Central memory CD8-positive, alpha-beta T cell (primary cell): ENCODE measurements at regions not wholly inside any gene's neighbourhood (a gene's known extent, or its start where the extent isn't known, plus 50 kb on each side); places are given as distances from the start of the nearest gene placed in this dataset.
A peak's percentile ranks its signal among the peaks of the same experiment; 100 is the strongest.
"Not testable (repeated sequence)": the region's sequence is repeated elsewhere in the genome, so short reads cannot be mapped to it uniquely, and the experiment has no call there.

Experiments
- ATAC-seq: fragments of 150-1000 bp; cut with Tn5 transposase; replicated peaks from 2 replicates; pipeline ENCODE4 v1.10.0; 2022; ENCODE audit warnings: mild to moderate bottlenecking, moderate FRiP score, moderate number of reproducible peaks; ENCODE audit not compliant: poor library complexity, severe bottlenecking; ENCODE audit errors: extremely low read depth
- DNase-seq, 2 donors: peaks; one replicate each; pipeline ENCODE4 v3.0.0; 2021; ENCODE audit warnings: low spot score in 2 of 2
- H3K27ac Mint-ChIP-seq: one replicate; pipeline ENCODE4 v1.8.0; 2022; ENCODE audit warnings: low read depth, mild to moderate bottlenecking, moderate library complexity, mixed read lengths
- H3K27me3 Mint-ChIP-seq: one replicate; pipeline ENCODE4 v1.8.0; 2022; ENCODE audit warnings: mixed read lengths
- H3K36me3 Mint-ChIP-seq: one replicate; pipeline ENCODE4 v1.8.0; 2022; ENCODE audit warnings: mild to moderate bottlenecking, moderate library complexity, mixed read lengths; ENCODE audit not compliant: insufficient read depth
- H3K4me1 Mint-ChIP-seq: one replicate; pipeline ENCODE4 v1.8.0; 2022; ENCODE audit warnings: mixed read lengths
- H3K4me3 Mint-ChIP-seq: one replicate; pipeline ENCODE4 v1.8.0; 2022; ENCODE audit warnings: mild to moderate bottlenecking, moderate library complexity, mixed read lengths
- H3K9me3 Mint-ChIP-seq: one replicate; pipeline ENCODE4 v1.8.0; 2022; ENCODE audit warnings: mixed read lengths

DNA sequence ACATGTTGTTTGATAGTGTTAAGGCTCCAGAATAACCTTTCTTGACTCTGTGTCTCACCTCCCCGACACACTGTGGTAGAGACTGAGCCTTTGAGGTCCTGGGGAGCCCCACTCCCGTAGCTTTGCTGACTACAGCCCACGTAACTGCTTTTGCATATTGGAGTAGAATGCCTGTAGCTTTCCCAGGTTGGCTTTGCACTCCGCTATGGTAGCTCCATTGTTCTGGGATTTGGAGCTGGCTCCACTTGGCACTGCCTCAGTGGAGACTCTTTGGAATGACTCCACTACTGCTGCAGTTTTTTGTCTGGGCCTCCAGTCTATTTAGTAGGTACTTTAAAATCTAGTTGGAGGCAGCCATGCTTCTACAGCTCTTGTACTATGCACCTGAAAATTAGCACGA, 56.2 kb upstream of the ANXA1 start:
- ATAC-seq, result no peak
- no peaks in the 10 kb centered on the region for H3K9me3 Mint-ChIP-seq
- no peaks in the 10 kb centered on the region for H3K27me3 Mint-ChIP-seq

DNA sequence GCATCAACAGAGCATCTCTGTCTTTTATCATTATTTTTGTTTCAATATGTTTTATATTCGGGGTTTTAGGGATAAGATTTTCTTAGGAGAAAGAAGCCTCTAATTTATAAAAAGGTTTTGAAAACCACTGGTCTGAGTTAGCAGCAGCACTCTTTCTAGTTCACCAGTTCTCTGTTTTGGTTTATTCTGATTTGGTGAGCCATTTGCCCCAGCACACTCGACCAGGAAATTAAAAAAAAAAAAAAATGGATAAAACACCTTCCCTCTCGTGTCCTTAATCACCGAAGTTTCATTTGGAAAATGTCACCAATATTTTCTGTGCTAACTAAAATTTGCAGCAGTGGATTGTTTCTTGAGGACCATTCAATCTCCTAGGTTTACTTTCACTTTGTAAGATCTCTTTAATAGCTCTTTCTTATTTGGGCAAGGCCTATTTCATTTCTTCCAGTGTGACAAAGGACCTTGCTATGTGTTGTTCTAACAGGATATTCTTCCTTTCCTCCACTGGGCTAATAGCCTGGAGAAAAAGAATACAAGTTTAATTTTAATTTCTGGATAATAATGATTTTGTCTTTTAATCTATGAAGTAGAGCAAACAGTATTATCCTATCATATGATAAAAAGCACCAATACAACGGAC, 57.8 kb upstream of the ANXA1 start:
- H3K27me3 Mint-ChIP-seq, result peaks cover 9% of the 10 kb centered on the region
- DNase-seq (no peak), ATAC-seq (no peak)
- H3K4me1 Mint-ChIP-seq, result peaks cover 4% of the 10 kb centered on the region
- H3K36me3 Mint-ChIP-seq, result no peaks in the 10 kb centered on the region
- no peak overlapping the region for H3K27ac Mint-ChIP-seq
- no peaks in the 10 kb centered on the region for H3K9me3 Mint-ChIP-seq
- peak overlapping the region; percentile 41 for H3K4me3 Mint-ChIP-seq

More for the DNA sequence above, 56.2 kb upstream of the ANXA1 start:
- Mint-ChIP-seq H3K4me3 (no peak overlapping the region), H3K27ac (no peak overlapping the region), H3K4me1 (peaks cover 4% of the 10 kb centered on the region), H3K36me3 (no peaks in the 10 kb centered on the region)
- DNase-seq, result no peak

DNA sequence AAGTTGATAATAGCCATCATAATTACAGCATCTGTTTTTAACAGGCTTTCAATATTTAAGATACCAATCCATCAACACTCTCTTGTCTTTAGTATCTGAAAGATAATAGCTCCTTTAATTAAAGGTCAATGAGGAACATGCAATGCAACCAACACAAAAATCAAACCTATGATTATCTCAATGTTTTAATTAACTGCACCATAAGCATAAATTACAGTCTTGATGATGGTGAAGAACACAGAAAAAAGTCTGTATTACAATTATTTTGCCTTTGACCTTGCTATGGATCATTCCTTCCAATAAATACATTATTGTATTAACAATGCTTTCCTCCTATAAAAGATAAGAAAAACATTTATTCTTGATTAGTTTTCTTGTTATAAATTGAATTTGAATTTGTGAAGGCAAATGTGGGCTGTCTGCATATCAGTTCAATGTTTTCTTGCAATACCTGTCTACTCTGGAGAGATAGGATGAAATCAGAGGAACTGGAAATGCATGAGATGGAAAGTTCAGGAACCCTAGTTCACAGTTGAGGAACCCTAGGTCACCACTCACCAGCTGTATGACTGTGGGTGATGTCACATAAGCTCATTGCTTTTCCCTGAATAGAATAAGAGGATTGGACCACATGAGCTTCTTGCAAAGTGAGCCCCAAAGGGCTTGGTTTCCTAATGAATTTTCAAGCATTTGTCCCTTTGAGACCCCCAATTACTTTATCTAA, 58.5 kb upstream of the ANXA1 start:
- ATAC-seq, result no peak
- H3K4me1 Mint-ChIP-seq, result peaks cover 4% of the 10 kb centered on the region
- no peak overlapping the region for H3K27ac Mint-ChIP-seq
- H3K4me3 Mint-ChIP-seq, result no peak overlapping the region
- H3K9me3 Mint-ChIP-seq, result no peaks in the 10 kb centered on the region
- no peak for DNase-seq
- H3K27me3 Mint-ChIP-seq, result peaks cover 14% of the 10 kb centered on the region
- H3K36me3 Mint-ChIP-seq, result no peaks in the 10 kb centered on the region

DNA sequence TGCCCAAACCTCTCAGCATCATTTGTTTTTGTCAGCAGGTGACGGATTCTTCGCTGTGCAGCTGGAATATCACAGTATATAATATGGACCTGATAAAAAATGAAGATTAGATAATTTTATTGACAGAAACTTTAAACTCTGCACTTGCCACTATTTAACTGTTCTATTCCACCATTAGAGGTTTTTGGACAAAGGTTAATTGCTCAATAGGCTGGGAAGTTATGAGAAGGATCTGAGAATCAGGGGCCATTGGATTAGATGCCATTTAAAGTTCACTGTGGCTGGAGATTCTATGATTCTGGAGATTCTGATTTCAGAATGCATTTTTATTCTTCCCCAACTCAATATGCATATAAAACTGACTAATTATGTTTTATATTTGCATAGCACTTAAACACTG, 59.8 kb upstream of the ANXA1 start:
- H3K4me1 Mint-ChIP-seq, result peaks cover 4% of the 10 kb centered on the region
- H3K4me3 Mint-ChIP-seq, result no peak overlapping the region
- ATAC-seq (no peak), DNase-seq (no peak)
- H3K27ac Mint-ChIP-seq, result no peak overlapping the region
- no peaks in the 10 kb centered on the region for H3K9me3 Mint-ChIP-seq
- no peaks in the 10 kb centered on the region for H3K36me3 Mint-ChIP-seq
- H3K27me3 Mint-ChIP-seq, result peaks cover 14% of the 10 kb centered on the region

DNA sequence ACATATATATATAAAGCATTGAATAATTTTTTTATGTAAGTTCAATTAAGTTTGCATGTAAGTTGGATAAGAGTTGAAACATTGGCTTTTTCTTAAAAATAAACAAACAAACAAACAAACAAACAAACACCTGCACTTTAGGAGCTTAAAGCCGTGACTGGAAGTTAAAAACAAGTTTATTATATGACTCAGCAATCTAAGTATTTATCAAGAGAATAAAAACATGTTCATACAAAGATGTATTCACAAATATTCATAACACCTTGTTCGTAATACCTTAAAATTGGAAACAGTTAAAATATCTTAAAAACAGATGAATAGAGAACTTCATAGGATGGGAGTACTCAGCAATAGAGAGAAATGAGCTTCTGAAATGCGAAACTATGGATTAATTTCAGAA, 61.5 kb upstream of the ANXA1 start:
- Mint-ChIP-seq H3K27ac (no peak overlapping the region), H3K27me3 (peaks cover 21% of the 10 kb centered on the region), H3K36me3 (no peaks in the 10 kb centered on the region), H3K9me3 (no peaks in the 10 kb centered on the region), H3K4me1 (peaks cover 4% of the 10 kb centered on the region), H3K4me3 (no peak overlapping the region)
- DNase-seq (no peak), ATAC-seq (no peak)

DNA sequence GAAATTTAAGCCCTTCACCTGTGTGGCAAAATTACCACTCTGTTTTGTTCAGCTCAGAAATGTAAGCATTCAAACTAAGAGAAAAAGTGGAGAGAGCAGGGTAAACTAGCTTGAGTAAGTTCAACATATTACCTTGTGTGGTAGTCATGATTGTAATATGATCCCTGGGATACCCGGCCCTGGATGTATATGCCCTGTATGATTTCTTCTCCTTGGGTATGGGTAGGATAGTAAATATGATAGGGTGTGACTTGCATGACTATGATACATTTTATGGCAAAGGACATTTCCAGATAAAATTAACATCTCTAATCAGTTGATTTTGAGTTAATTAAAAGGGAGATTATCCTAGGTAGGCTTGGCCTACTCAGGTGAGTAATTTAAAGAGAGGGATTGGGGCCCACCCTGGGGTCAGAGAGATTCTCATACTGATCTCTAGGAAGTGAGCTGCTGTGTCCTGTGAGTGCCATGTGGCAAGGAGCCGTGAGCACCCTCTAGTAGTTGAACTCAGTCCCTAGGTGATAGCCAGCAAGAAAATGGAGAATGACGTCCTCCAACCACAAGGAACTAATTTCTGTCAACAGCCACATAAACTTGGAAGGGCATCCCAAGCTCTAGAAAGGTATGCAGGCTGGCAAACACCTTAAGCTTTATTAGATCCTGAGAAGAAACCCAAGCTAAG, 62.2 kb upstream of the ANXA1 start:
- ATAC-seq, result no peak
- Mint-ChIP-seq H3K27ac (no peak overlapping the region), H3K27me3 (peaks cover 25% of the 10 kb centered on the region)

DNA sequence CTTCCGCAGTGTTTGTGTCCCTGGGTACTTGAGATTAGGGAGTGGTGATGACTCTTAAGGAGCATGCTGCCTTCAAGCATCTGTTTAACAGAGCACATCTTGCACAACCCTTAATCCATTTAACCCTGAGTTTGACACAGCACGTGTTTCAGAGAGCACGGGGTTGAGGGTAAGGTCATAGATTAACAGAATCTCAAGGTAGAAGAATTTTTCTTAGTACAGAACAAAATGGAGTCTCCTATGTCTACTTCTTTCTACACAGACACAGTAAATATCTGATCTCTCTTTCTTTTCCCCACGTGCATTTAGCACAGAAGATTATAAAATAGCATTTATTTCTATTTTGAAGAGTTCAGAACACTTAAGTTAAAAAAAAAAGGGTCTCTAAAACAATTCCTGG, 63.8 kb upstream of the ANXA1 start:
- DNase-seq, H3K4me1 Mint-ChIP-seq, H3K27ac Mint-ChIP-seq, H3K36me3 Mint-ChIP-seq, ATAC-seq, H3K9me3 Mint-ChIP-seq, H3K4me3 Mint-ChIP-seq: not testable (repeated sequence)
- peaks cover 31% of the 10 kb centered on the region for H3K27me3 Mint-ChIP-seq

More for the DNA sequence above, 62.2 kb upstream of the ANXA1 start:
- no peak for DNase-seq
- peaks cover 4% of the 10 kb centered on the region for H3K4me1 Mint-ChIP-seq
- no peaks in the 10 kb centered on the region for H3K9me3 Mint-ChIP-seq
- H3K36me3 Mint-ChIP-seq, result no peaks in the 10 kb centered on the region
- no peak overlapping the region for H3K4me3 Mint-ChIP-seq

DNA sequence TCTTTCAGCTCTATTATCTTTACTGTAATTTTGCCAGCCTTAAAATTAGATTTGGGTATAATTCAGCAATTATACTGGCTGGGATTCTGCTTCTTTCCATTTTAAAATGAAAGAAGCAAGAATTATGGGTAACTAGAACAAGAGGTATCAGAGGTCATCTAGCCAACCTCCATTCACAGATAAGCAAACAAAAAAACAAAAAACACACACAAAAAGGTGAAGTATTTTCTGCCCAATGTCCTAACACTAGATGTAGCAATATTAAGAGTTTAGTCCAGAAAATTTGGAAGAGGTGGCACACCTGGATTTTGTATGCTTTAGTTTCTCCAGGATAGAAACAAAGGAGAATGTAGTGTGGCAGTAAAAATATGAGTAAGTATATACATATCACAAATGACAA, 68.1 kb upstream of the ANXA1 start:
- DNase-seq, result no peak
- Mint-ChIP-seq H3K27ac (no peak overlapping the region), H3K27me3 (peaks cover 44% of the 10 kb centered on the region), H3K9me3 (no peaks in the 10 kb centered on the region), H3K4me3 (no peak overlapping the region), H3K36me3 (no peaks in the 10 kb centered on the region), H3K4me1 (no peaks in the 10 kb centered on the region)
- no peak for ATAC-seq

DNA sequence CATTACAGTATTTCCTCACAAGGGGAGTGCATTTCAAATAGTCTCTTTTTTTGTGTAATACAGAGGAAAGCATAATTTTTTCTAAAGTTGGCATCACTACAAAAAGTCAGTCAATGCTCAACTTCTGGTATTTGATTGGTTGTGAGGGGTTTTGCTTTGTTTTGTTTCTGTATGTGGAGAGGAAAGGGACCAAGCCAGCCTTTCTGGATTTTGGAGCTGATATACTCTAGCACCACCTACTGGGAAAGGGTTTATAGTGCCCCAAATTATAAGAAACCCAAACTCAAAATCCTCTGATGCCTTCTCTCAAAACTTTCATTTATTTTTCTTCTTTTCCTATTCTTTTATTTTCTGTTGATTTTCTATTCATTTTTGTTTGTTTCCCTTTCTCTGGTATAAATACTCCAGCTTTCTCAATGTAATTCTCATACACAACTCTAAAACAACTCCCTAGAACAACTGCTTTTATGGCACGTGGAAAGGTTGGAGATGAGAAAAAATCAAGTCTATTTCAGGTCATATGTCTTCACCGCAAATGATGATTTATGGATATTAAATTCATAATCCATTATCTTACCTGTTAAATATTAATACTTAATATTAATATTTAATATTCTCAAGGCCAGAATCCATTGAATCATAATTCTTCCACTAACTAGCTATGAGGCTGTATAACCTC, 69.5 kb upstream of the ANXA1 start:
- Mint-ChIP-seq H3K27me3 (peaks cover 56% of the 10 kb centered on the region), H3K9me3 (no peaks in the 10 kb centered on the region), H3K4me3 (no peak overlapping the region), H3K4me1 (no peaks in the 10 kb centered on the region), H3K27ac (no peak overlapping the region), H3K36me3 (no peaks in the 10 kb centered on the region)
- ATAC-seq (no peak), DNase-seq (no peak)

DNA sequence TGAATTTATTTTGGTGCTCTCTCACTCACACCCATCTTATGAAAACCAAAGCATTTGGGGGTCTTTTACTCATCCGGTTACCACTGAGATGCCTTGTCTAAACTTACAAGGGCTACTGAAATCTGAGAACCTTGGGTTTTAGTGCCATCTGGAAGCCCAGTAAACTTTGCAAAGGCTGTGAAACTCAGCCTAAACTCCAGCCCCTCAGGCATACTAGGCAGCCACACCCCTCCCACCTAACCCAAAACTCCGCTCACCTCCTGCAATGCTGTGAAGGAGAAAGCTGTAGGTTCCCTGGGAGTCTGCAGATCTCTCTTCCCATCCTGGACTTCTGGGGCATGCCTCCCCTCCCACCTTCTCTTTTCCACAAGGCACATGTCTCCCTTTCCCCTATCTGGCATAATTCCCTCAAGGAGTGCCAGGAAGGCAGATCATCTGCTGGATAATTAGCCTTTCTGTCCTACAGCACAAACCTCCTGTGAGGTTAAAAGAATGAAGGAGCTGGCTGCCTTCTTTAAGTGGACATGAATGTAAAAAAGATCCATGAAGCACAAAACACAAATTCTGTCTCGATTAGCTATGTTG, 71.5 kb upstream of the ANXA1 start:
- peaks cover 56% of the 10 kb centered on the region for H3K27me3 Mint-ChIP-seq
- no peaks in the 10 kb centered on the region for H3K36me3 Mint-ChIP-seq
- no peak overlapping the region for H3K27ac Mint-ChIP-seq
- no peaks in the 10 kb centered on the region for H3K9me3 Mint-ChIP-seq
- no peak overlapping the region for H3K4me3 Mint-ChIP-seq
- no peaks in the 10 kb centered on the region for H3K4me1 Mint-ChIP-seq
- no peak for ATAC-seq
- DNase-seq, result no peak

DNA sequence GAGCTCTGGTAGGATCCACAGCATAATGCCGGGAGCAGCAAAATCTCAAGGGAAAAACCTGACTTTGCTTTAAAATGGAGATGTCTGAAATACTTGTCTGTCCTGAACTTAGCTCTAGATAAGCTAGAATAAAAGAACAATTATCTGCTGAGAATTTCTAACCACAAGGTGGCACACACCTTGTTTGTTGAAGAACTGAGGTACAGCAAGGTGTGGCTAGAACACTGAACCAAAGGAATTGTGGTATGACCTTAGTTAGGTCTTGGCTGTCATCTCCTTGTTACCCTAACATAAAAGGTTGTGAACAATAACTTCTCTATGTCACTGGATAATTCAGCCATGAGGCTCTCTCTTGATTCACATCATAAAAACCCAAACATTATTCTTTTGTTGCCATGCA, 72.3 kb upstream of the ANXA1 start:
- peaks cover 55% of the 10 kb centered on the region for H3K27me3 Mint-ChIP-seq
- no peaks in the 10 kb centered on the region for H3K9me3 Mint-ChIP-seq
- no peak overlapping the region for H3K4me3 Mint-ChIP-seq
- H3K36me3 Mint-ChIP-seq, result no peaks in the 10 kb centered on the region
- no peak for ATAC-seq
- H3K4me1 Mint-ChIP-seq, result no peaks in the 10 kb centered on the region
- DNase-seq, result no peak
- H3K27ac Mint-ChIP-seq, result no peak overlapping the region

DNA sequence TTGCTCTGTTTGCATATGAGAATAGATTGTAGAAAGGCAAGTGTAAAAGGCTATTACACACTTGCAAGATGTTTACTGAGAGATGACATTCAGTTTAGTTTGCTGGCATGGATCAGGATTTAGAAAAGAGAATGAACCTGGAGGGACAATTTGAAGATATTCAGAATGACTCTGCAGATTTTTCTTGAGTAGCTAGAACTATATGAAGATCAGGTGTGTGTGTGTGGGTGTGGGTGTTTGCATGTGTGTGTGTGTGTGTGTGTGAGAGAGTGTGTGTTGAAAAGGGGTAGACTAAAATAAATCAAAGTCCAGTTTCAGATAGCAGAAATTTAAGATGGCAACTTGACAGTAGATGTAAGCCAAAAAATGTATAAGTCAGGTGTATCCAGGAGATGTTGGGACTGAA, 74.0 kb upstream of the ANXA1 start:
- no peak overlapping the region for H3K27ac Mint-ChIP-seq
- DNase-seq (no peak), ATAC-seq (no peak)
- H3K27me3 Mint-ChIP-seq, result peaks cover 59% of the 10 kb centered on the region
- no peaks in the 10 kb centered on the region for H3K9me3 Mint-ChIP-seq
- H3K36me3 Mint-ChIP-seq, result no peaks in the 10 kb centered on the region
- H3K4me3 Mint-ChIP-seq, result no peak overlapping the region
- no peaks in the 10 kb centered on the region for H3K4me1 Mint-ChIP-seq
